ENCODE measurements at regions not wholly inside any gene's neighbourhood (a gene's known extent, or its start where the extent isn't known, plus 50 kb on each side); places are given as distances from the start of the nearest gene placed in this dataset.

DNA sequence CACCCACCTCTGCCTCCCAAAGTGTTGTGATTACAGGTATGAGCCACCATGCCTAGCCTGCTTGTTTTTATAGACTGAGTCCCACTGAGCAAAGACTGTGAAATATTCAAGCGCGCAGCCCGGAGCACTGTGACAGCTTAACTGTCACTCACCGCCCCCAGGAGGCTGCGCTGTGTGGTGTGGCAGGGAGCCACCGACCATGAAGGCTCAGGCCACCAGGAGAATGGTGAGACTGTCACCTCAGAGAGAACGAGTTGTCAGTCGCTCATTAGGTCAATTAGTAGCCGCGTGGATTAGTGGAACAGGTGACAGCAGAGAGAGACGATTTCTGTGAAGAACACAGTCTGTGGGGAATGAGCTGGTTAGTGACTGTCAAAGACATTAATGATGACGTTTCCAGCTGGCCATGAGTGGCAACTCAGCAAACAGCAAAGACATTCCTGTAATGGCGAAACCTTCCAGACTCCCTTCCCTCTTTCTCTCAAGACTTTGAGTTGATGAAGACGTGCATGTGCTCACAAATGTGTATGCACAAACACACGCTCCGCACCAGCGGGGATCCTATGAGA, 64.5 kb downstream of the CYCS start:
- H3K27me3 Mint-ChIP-seq (ENCODE audit: insufficient read depth), result peaks cover 4% of the 10 kb centered on the region; the same call in 1 of the 2 replicates
- H3K36me3 Mint-ChIP-seq (ENCODE audit: low read depth), result no peaks in the 10 kb centered on the region
- H3K4me3 Mint-ChIP-seq, result no peak overlapping the region
- H3K9me3 Mint-ChIP-seq, result no peaks in the 10 kb centered on the region
- no peak for DNase-seq
- peaks cover 13% of the 10 kb centered on the region for H3K4me1 Mint-ChIP-seq (ENCODE audit: low read depth)
- TF ChIP-seq, protein P1, sequence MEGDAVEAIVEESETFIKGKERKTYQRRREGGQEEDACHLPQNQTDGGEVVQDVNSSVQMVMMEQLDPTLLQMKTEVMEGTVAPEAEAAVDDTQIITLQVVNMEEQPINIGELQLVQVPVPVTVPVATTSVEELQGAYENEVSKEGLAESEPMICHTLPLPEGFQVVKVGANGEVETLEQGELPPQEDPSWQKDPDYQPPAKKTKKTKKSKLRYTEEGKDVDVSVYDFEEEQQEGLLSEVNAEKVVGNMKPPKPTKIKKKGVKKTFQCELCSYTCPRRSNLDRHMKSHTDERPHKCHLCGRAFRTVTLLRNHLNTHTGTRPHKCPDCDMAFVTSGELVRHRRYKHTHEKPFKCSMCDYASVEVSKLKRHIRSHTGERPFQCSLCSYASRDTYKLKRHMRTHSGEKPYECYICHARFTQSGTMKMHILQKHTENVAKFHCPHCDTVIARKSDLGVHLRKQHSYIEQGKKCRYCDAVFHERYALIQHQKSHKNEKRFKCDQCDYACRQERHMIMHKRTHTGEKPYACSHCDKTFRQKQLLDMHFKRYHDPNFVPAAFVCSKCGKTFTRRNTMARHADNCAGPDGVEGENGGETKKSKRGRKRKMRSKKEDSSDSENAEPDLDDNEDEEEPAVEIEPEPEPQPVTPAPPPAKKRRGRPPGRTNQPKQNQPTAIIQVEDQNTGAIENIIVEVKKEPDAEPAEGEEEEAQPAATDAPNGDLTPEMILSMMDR (IDR thresholded peaks at IDR 0.05), result no peak
- no peak overlapping the region for H3K27ac Mint-ChIP-seq

GRCh38 chr7:25059576-25059975, 65.5 kb downstream of the CYCS start:
- peaks cover 12% of the 10 kb centered on the region for H3K4me1 Mint-ChIP-seq (ENCODE audit: low read depth)
- DNase-seq, result no peak
- no peak overlapping the region for H3K4me3 Mint-ChIP-seq
- no peak overlapping the region for H3K27ac Mint-ChIP-seq
- no peaks in the 10 kb centered on the region for H3K9me3 Mint-ChIP-seq
- peaks cover 6% of the 10 kb centered on the region; the same call in 1 of the 2 replicates for H3K27me3 Mint-ChIP-seq (ENCODE audit: insufficient read depth)
- TF ChIP-seq, protein P1 (IDR thresholded peaks at IDR 0.05), result no peak
- no peaks in the 10 kb centered on the region for H3K36me3 Mint-ChIP-seq (ENCODE audit: low read depth)

- H3K9me3 Mint-ChIP-seq, result no peaks in the 10 kb centered on the region
- TF ChIP-seq, protein P1 (IDR thresholded peaks at IDR 0.05), result no peak
- H3K27ac Mint-ChIP-seq, result no peak overlapping the region
- no peak for DNase-seq
- H3K27me3 Mint-ChIP-seq (ENCODE audit: insufficient read depth), result peaks cover 6% of the 10 kb centered on the region; the same call in 1 of the 2 replicates
- H3K4me3 Mint-ChIP-seq, result no peak overlapping the region
- peaks cover 7% of the 10 kb centered on the region; the same call in 1 of the 2 replicates for H3K4me1 Mint-ChIP-seq (ENCODE audit: low read depth)
- no peaks in the 10 kb centered on the region for H3K36me3 Mint-ChIP-seq (ENCODE audit: low read depth)
These were observed 68.7 kb downstream of the CYCS start for GRCh38 chr7:25056368-25056767.

DNA sequence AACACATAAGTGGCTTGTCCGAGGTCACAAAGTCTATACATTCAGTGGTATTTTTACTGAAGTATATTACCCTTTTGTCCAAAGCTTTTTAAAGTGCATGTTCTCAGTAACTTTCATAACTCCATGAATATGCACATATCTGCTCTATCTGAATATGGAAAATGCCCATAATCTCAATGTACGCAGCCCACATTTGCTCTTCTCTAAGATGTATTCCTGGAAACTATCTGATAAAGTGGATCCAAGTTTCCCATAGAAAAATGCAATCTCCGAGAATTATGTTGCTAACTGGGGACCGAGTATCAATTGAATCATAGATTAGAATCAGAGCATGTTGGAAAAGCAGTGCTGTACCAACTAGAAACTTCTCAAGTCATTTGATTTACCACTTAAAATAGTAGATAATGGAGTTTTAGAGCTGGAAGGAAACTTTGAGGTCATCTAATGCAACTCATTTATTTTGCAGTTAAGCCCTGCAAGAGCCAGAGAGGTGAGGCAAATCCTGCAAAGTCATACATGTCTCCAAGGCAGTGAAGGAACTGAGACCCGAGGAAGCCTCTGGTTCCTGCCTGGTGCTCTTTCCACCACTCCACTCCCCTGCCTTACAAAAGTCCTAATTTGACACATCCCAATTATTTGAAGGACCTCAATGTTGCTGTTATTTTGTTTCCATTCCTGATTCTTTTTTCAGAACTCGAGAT, 69.4 kb downstream of the CYCS start:
- Mint-ChIP-seq H3K4me1 (ENCODE audit: low read depth) (peaks cover 7% of the 10 kb centered on the region; the same call in 1 of the 2 replicates), H3K27ac (no peak overlapping the region), H3K4me3 (no peak overlapping the region), H3K27me3 (ENCODE audit: insufficient read depth) (peaks cover 6% of the 10 kb centered on the region; the same call in 1 of the 2 replicates), H3K36me3 (ENCODE audit: low read depth) (no peaks in the 10 kb centered on the region), H3K9me3 (no peaks in the 10 kb centered on the region)
- TF ChIP-seq, protein P1 (IDR thresholded peaks at IDR 0.05), result no peak
- DNase-seq, result no peak

DNA sequence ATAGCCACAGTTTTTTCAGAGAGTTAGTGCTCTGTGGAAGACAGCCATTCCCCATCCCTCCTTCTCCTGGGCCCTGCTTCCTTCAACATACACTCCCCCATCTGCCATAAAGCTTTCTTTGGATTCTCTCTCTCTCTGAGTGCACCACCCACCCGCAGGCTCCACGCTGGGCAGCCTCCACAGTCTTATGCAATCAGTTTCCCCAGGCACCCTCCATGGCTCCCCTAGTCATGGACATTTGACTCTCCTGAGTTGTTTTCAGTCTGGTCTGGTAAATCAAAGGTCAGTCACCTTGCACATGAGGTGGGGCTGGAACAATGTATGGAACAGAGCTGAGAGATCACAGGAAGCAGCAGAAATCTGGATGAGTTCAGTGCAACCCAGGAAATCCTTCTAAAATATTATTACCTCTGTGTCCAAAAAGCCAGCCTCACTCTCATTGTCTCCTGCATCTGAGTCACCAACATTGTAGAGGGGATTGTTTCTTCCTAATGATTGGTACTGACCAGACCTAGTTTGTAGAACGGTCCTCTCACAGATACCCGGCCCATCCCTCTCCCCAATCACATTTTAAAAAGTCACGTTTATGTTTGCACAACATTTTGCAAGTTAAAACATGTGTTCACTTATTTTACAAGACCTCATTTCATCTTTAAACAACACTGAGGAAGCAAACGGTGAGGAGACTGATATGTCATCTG, 70.1 kb downstream of the CYCS start:
- DNase-seq, result no peak
- TF ChIP-seq, protein P1 (IDR thresholded peaks at IDR 0.05), result no peak
- H3K27me3 Mint-ChIP-seq (ENCODE audit: insufficient read depth), result peaks cover 6% of the 10 kb centered on the region; the same call in 1 of the 2 replicates
- no peak overlapping the region for H3K4me3 Mint-ChIP-seq
- H3K9me3 Mint-ChIP-seq, result no peaks in the 10 kb centered on the region
- H3K27ac Mint-ChIP-seq, result no peak overlapping the region
- no peaks in the 10 kb centered on the region for H3K36me3 Mint-ChIP-seq (ENCODE audit: low read depth)
- peaks cover 7% of the 10 kb centered on the region; the same call in 1 of the 2 replicates for H3K4me1 Mint-ChIP-seq (ENCODE audit: low read depth)

Measured in HFFc6 (cell line).